ENCODE measurements at regions not wholly inside any gene's neighbourhood (a gene's known extent, or its start where the extent isn't known, plus 50 kb on each side); places are given as distances from the start of the nearest gene placed in this dataset.
"Not testable (repeated sequence)": the region's sequence is repeated elsewhere in the genome, so short reads cannot be mapped to it uniquely, and the experiment has no call there.

DNA sequence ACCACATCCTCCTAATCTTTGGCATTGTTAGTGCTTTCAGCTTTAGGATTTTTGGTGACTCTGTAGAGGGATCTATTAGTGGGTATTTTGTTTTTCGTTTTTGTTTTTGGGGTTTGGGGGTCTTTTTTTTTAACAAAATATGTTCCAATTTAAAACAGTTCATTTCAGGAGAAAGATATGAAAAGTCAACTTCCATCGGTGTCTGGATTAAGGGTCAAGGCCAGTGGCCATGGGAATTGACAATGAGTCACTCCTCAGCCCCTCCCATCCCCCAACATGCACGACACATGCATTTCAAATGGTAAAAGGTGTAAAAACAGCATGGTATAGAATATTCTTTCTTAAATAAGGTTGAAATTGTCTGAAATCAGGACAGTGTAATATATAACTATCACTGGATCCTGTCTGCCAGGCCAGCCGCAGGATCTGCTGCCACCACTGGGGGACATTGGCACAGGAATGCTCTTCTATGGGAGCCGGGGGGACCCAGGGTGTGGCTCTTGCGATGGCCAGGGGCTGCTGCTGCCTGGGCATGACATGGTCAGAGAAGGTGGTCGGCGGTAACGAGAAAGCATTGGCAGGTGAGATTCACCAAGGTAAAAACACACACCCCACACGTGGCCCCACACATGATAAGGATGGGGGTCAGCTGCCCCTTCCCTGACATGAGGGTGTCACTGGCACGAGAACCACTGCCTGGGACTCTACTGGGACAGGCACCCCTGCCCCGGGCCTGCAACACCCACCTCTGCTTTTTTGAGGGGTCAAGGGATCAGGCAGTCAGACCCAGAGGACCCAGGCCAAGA lies 126.2 kb upstream of the KCTD7 start:
- no peak for DNase-seq (ENCODE audit: low read depth in 2 of 2)

DNA sequence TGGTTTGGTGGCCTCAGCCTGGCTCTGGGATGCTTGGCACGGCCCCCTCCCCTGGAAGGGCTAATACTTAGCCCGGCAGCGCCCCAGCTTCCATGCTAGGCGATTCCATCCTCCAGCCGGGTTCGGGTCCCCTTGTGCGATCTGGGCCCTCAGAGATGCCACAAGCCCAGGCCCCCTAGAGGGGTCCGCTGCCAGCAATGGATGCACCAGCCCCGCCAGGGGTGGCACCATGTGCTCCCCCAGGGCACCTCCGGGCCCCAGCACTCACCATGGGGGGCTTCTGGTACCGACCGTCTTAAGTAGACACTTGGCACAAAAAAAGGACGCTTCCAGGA lies 125.7 kb upstream of the KCTD7 start:
- no peak for DNase-seq (ENCODE audit: low read depth in 2 of 2)

DNA sequence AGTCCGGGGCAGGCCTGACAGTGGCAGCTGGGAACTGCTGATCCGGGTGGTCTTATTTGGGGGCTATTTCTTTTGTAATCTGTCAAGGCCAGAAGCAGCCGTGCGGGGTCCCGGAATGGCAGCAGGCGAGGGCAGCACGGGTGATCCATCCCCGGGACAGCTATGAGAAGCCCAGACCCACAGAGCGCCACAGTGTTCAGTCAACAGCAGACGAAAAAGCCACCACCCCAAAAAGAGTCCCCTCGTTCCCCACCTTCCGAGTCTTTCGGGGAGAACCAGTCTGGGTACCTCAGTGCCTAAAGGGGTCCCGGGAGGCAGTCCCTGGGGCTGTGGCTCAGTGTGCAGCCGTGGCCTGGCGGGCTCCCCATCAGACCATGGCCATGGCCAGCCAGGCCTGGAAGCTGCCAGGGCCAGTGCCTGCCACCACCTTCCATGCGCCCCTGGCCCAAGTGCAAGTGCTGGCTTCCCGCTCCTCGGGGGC lies 125.1 kb upstream of the KCTD7 start:
- DNase-seq (ENCODE audit: low read depth in 2 of 2), result no peak

DNA sequence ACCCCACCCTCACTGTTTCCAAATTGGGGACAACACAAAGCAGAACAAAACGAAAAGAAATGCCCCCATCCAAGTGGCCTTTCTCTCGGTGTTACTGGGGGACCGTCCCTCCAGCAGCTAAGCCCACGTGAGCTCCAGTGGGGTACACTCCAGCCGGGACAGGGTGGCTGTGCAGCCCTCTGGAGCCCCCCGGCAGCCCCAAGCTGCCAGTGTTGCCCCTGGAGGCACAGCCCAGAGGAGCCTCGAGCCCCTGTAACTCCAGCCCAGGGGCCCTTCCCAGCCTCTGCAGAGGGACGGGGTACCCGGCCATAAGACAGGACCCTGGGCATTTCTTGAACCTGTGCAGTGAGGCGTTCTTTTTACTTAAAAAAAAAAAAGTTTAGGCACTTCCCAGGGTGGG lies 124.5 kb upstream of the KCTD7 start:
- DNase-seq (ENCODE audit: low read depth in 2 of 2), result no peak

DNA sequence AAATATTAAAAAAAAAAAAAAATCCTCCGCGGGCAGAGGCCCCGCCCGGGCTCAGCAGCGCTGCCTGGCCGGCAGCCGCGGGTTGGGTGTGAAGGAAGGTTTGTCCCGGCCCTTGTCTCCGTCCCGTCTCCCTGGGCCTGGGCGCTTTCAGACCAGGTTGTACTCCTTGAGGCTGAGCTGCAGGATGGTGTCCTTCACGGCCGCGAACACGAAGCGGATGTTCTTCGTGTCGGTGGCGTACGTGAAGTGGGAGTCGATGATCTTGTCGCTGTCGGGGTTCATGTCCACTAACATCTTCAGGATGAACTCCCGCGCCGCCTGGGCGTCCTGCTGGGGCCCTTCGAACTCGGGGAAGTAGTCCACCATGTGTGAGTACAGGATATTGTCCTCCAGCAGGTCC lies 123.7 kb upstream of the KCTD7 start:
- DNase-seq (ENCODE audit: low read depth in 2 of 2), result no peak

DNA sequence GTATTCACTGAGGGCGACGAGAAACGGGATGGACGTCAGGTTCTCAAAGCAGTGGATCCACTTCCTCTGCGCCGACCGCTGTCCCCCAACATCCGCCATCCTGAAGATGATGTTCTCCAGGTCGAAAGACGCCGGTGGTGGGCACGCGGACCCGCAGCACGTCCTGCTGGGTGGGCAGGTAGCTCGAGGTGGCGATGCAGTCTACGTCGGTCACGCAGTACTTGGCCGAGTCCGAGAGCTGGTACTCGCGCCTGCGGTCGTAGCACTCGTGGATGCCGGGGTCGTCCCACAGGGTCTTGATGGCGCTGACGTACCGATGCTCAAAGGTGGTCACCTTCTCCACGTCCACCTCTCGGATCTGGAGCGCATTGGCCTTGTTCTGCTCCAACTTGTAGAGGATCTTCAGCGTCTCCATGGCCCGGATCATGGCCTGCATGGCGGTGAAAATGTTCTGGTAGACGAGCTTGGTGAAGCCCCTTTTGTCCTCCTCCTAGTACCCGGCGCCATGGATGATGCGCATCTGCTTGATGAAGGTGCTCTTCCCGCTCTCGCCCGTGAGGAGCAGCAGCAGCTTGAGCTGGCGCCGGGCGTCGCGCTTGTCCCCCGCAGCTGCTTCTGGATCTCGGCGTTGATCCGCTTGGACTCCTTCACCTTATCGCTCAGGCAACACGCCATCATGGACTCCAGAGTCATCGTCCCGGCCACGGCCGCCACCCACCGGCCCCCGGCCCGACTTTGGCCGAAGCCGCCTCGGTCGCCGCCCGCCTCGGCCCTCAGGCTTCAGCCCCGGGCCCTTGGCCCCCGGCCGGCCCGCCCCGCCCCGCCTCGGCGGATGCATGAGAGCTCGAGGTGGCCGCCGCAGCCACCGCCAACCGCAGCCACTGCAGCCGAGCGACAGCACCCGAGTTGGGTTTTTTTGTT lies 122.9 kb upstream of the KCTD7 start:
- DNase-seq (ENCODE audit: low read depth in 2 of 2), result no peak

DNA sequence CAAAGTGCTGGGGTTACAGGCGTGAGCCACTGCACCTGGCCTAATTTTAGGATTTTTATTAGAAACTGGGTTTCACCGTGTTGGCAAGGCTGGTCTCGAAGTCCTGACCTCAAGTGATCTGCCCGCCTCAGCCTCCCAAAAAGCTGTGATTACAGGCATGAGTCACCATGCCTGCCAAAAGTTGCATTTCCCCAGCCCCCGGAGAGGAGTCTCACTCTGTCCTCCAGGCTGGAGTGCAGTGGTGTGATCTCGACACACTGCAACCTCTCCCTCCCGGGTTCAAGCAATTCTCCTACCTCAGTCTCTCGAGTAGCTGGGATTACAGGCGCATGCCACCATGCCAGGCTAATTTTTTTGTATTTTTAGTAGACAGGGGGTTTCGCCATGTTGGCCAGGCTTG lies 122.0 kb upstream of the KCTD7 start:
- not testable (repeated sequence) for DNase-seq (ENCODE audit: low read depth in 2 of 2)

DNA sequence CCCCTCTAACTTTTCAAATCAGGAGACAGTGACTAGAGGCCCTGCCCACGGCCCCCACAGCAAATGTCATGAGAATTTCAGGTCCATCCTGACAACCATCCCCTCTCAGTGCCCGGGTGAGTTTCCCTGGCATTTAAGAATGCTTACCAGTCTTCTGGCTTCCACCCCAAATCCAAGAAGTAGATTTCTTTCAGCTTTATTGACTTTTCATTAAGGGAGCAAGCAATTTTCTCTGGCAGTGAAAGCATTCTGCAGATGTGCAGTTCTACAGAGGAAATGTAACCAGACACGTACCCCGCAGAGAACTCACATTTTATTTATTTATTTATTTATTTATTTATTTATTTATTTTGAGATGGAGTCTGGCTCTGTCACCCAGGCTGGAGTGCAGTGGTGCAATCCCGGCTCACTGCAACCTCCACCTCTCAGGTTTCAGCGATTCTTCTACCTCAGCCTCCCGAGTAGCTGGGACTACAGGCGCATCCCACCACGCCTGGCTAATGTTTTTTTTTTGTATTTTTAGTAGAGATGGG lies 120.9 kb upstream of the KCTD7 start:
- DNase-seq (ENCODE audit: low read depth in 2 of 2), result no peak

DNA sequence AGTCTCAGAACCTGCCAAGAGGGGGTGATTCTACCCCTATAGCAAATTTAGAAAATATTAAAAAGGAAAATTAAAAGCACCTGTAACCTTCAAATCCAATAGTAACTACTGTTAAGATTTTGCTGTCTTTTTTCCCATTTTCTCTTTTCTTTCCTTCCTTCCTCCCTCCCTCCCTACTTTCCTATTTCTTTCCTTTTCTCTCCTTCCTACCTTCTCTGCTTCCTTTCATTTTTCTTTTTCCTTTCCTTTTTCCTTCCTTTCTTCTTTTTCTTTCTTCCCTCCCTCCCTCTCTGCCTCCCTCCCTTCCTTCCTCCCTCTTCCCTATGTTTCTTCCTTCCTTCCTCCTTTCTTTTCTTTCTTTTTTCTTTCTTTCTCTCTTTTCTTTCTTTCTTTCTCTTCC lies 120.2 kb upstream of the KCTD7 start:
- no peak for DNase-seq (ENCODE audit: low read depth in 2 of 2)

DNA sequence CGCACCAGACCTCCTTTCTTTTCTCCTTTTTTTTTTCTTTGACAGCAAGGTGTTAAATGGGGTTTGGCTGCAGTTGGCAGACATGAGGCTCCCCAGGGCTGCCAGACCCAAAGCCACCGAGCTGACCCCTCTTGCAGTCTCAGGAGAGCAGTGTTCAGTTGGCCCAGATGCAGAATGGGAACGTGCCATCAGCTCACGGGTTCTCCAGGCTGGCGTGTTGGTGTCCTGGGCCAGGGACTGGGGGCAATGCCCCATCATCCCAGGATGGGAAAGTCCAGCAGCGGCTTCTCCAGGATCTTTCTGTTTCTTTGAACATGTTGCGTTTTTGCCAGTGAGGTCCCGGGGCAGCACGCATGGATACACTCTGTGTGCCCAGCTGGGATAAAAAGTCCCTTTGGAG lies 114.6 kb upstream of the KCTD7 start:
- no peak for DNase-seq (ENCODE audit: low read depth in 2 of 2)

DNA sequence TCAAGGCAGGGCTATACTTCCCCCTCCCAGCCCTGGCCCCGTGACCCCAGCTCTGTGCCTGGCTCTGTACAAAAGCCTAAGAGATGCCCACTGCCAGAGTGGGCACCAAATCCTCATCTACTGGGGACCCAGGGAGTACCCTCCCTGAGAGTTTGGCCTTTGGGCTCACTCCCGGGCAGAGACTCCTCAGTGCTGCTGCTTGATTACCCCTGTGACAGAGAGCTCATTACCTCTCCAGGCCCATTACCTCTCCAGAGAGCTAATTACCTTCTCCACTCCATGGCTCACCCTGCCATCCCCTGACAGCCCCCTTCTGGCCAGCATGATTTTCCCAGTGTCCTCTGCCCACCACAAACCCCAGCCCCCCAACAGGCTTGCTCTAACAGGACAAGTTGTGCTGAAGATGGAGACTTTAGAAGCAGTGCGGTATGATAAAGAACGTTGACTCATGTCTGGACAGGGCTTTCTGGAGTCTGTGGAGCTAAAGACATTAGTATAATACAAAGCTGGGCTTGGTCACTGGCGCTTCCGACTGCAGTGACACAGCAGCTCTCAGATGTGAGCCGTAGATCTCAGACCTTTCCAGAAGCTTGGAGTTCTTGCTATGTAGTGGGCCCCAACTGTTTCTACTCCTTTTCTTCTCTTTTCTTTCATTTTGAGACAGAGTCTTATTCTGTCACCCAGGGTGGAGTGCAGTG lies 111.3 kb upstream of the KCTD7 start:
- DNase-seq (ENCODE audit: low read depth in 2 of 2), result no peak

DNA sequence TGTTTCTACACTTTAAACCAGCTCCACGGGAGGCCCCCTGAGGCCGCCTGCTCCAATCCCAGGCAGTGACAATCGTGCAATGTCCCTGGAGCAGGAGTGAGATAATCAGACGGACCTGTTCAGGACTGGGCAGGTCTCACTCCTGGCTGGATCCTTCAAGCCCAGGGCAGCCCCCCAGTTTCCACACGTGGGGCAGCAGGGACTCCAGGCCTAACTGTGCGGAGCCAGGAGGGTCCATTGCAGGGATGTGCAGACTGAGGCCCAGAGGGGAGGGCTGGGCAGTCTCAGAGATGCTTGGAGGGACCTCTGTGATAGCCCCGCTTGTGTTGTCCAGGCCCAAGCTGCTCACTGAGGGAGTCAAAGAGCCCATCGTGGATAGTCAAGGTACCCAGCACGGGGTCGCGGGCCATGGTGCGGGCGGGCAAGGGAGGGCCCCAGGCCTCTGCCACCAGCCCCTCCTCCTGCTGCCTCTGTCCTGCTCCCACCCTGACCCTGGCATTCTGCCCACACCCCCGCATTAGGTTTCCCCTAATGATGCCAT lies 110.5 kb upstream of the KCTD7 start:
- no peak for DNase-seq (ENCODE audit: low read depth in 2 of 2)

DNA sequence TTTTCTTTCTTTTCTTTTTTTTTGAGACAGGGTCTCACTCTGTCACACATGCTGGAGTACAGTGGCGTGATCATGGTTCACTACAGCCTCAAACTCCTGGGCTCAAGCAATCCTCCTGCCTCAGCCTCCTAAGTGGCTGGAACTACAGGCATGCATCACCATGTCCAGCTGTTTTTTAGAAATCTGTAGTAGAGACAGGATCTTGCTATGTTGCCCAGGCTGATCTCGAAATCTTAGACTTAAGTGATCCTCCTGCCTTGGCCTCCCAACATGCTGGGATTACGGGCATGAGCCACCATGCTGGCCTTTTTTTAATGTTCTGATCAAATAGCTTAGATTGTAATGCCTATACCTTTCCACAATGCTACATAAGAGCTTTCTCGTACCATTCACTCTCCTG lies 107.0 kb upstream of the KCTD7 start:
- no peak for DNase-seq (ENCODE audit: low read depth in 2 of 2)

DNA sequence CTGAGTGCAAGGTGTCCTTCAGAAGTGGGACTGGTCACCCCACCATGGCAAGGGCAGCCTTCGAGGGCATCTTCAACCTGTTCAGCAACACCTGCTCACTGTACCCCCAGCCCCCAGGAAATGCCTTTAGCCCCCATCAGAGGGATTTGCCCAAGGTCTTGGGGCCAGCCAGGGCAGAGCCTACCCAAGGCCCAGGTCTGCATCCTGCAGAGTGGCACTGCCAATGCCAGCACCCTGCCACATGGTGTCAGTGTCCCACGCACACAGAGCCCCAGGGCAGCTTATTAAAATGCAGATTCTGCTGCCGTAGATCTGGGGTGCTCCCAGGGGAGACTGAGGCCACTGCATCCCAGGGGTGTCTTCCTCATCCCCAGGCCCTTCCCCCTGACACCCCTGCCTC lies 106.2 kb upstream of the KCTD7 start:
- no peak for DNase-seq (ENCODE audit: low read depth in 2 of 2)

DNA sequence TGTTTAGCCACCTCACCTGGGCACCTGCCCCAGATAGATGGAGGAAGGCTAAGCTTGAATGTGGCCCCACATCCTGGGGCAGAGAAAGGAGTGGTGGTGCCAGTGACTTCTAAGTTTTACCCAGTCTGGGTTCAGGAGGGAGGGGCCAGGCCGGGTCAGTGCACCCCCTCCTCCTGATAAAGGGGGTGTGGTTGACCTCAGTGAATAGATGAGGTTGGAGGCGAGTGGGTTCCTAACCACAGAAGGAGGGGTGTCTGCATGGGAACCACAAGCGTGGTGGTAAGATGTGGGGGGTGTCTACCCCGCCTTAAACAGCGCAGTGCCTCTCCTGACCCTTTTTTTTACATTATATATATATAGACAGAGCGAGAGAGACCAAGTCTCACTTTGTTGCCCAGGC lies 105.3 kb upstream of the KCTD7 start:
- DNase-seq (ENCODE audit: low read depth in 2 of 2), result no peak

DNA sequence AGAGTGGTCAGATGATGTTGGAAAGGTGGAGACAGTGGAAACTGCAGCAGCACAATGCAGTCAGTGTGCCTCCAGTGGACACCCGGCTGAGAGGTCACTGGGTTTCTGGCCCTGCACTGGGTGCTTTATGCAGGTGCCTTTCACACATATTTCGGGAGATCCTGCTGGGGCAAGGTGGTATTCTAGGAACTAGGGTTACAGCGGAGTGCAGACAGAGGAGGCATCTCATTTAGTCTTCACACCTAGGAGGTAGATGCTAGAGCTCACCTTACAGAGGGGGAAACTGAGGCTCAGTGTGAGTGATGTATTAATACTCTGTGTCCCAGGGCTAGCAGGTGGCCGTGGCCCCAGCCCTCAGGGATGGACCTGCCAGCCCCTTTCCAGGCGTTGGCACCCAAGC lies 103.9 kb upstream of the KCTD7 start:
- no peak for DNase-seq (ENCODE audit: low read depth in 2 of 2)

DNA sequence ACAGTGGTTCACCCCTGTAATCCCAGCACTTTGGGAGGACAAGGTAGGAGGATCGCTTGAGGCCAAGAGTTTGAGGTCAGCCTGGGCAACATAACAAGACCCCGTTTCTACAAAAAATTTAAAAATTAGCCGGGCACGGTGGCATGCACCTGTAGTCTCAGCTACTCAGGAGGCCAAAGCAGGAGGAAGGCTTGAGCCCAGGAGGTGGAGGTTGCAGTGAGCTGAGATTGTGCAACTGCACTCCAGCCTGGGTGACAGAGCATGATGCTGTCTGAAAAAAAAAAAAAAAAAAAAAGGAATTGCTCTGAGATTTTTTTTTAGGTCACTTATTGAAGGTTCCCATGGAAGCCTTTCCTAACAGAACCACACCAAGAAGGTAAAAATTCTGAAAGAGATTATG lies 101.9 kb upstream of the KCTD7 start:
- not testable (repeated sequence) for DNase-seq (ENCODE audit: low read depth in 2 of 2)

DNA sequence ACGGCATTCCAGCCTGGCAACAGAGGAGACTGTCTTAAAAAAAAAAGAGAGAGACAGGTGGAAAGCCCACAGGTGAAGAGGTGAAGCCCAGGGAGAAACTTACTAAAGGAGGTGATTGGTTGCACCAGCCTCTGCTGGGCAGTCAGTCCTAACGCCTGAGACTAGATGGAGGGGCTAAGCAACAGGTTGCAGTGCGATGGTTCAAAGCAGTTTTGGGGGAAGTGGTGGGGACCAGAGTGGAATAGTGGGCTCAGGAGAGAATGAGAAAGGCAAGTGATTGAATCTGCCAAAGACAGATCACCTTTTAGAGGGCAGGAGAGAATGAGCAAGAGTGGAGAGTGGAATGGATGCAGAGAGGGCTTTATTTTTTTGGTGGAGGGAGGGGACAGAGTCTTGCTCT lies 100.0 kb upstream of the KCTD7 start:
- no peak for DNase-seq (ENCODE audit: low read depth in 2 of 2)

DNA sequence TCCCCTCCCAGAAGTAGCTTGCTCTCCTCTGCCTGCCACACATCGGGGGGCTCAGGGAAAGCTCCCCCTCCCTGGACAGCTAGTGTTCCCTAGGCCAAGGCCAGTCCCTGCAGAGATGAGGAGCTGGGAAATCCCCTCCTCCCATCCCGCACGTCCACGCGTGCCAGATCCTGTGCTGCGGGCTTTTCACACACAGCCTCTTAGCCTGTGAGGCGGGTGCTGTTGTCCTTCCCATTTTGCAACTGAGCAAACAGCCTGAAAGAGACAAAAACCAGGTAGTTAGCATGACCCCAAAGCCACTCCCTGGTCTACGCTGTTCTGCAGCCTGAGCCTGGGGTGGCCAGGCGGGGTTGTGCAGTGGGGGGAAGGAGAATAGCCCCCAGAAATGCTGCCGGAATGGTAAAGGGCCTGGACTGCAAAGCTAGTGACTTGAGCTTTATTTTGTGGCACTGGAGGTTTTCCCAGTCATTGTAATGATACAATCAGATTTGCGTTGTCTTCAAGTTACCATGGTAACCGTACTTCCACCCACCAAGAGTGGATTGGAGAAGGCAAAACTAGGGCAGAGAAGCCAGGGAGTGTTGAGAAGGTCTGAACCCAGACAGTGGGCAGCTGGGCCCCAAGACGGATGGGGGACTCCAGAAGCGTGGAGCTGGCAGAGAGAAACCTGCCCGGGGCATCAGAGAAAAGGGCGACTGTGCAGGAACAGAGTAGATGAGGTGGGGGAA lies 98.6 kb upstream of the KCTD7 start:
- DNase-seq (ENCODE audit: low read depth in 2 of 2), result no peak

DNA sequence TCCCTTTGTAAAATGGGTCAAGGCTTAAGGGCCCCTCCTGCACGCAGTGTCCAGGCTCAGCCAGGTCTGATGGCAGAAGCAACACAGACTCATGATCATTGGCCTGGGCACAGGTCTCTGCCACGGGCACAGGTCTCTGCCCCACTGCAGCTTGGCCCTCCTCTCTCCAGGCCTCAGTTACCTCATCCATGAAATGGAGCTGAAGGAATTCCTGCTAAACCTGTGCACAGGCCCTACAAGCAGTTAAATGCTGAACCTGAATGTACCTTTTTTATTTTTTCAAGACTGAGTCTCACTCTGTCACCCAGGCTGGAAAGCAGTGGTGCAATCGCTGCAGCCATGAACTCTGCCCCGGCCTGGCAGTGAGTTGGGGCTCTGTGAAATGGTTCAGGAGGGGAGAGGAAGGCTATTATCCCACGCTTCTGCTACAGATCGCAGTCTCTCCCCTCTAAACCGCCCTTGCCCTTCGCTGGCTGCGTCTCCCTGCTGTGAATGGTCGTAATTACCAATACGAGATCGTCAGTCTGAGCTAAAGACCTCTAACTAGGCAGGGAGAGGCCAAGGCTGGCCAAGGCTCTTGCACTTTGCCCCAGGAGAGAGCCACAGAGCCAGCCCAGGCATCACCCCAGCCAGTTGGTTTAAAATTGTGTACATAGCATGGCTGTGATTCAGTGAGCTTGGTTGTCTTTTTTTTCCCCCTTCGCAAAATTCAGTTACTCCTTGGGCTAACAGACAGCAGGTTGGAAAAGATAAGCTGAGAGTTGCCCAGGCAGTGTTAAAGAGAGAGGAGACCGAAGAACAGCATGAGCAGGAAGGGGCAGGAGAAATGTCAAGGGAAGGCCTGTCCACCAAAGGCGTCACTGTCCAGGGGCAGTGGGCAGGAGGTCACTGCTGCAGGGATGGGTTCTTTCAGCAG lies 93.0 kb upstream of the KCTD7 start:
- DNase-seq (ENCODE audit: low read depth in 2 of 2), result no peak
